Erythroblast (primary cell): ENCODE measurements at regions not wholly inside any gene's neighbourhood (a gene's known extent, or its start where the extent isn't known, plus 50 kb on each side); places are given as distances from the start of the nearest gene placed in this dataset.

ENCODE experiments used
- GATA1 ChIP-seq: IDR thresholded peaks from 2 replicates; pipeline ENCODE4 v1.6.1; 2011; ENCODE audit warnings: low read depth, mild to moderate bottlenecking, control low read depth, low read length, moderate library complexity
- POLR2A ChIP-seq: IDR thresholded peaks from 2 replicates; pipeline ENCODE4 v1.6.1; 2011; ENCODE audit warnings: mild to moderate bottlenecking, low read length

- TF ChIP-seq POLR2A (no peak), GATA1 (no peak)
Observed at GRCh38 chr1:147086129-147086528, 86.1 kb downstream of the PRKAB2 start.
